Cerebellar cortex (tissue), 1 donor: ENCODE measurements at regions not wholly inside any gene's neighbourhood (a gene's known extent, or its start where the extent isn't known, plus 50 kb on each side); places are given as distances from the start of the nearest gene placed in this dataset.
"Not testable (repeated sequence)": the region's sequence is repeated elsewhere in the genome, so short reads cannot be mapped to it uniquely, and the experiment has no call there.

Experiments used
- DNase-seq: peaks from one replicate; pipeline ENCODE4 v3.0.0-alpha.2; 2015; ENCODE audit warnings: low spot score

- DNase-seq = no peak
Observed at GRCh38 chr5:120999550-120999949, 535.5 kb downstream of the PRR16 start.

GRCh38 chr5:121006217-121006616 is 542.1 kb downstream of the PRR16 start:
- DNase-seq = no peak

DNA sequence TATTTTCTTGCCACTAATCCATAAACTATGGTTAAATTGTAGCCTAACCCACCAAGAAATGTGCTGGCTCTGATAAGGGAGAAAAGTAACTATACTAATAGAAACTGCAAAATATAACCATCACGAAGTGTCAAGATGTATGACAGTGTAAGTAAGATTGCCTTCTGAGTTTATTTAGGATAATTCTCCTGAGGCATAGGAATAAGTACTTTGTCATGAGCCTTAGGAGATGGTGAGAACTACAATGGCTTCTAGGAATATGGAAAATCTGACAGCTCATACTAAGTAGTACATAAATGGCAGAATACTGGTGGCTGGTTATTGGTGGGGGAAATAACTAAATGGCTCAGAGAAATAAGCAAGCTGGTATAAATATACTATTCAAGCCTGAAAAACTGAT is 543.9 kb downstream of the PRR16 start:
- no peak for DNase-seq

DNA sequence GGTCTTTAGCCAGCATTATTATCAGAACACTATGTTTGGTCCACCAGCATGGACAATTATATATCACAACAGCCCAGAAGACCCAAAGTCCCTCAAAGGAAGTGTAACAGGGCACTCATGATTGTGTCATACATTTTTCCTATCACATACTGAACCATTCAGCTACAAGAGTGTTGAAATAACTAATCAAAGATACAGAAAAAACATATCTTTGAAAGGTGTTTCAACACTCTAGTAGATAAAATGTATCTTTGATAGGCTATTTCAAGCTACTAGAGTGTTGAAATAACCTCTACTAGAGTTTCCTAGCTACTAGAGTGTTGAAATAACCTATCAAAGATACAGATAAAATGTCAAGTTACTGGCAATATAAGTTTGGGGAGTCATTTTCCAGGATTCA is 545.0 kb downstream of the PRR16 start:
- no peak for DNase-seq

GRCh38 chr5:121018004-121018403 is 553.9 kb downstream of the PRR16 start:
- no peak for DNase-seq

- no peak for DNase-seq
Observed at GRCh38 chr5:121019106-121019505, 555.0 kb downstream of the PRR16 start.

DNA sequence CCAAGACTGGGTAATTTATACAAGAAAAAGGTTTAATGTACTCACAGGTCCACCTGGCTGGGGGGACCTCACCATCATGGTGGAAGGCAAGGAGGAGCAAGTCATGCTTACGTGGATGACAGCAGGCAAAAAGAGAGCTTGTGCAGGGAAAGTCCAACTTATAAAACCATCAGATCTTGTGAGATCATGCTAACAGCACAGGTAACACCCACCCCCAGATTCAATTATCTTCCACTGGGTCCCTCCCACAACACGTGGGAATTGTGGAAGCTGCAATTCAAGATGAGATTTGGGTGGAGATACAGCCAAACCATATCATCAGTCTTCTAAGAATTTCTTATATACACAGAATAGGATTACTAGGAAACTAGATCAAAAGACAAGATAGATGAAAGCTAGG is 555.6 kb downstream of the PRR16 start:
- no peak for DNase-seq

GRCh38 chr5:121021681-121022080 is 557.6 kb downstream of the PRR16 start:
- no peak for DNase-seq

- no peak for DNase-seq
Observed at GRCh38 chr5:121024416-121025311, 560.6 kb downstream of the PRR16 start.

DNA sequence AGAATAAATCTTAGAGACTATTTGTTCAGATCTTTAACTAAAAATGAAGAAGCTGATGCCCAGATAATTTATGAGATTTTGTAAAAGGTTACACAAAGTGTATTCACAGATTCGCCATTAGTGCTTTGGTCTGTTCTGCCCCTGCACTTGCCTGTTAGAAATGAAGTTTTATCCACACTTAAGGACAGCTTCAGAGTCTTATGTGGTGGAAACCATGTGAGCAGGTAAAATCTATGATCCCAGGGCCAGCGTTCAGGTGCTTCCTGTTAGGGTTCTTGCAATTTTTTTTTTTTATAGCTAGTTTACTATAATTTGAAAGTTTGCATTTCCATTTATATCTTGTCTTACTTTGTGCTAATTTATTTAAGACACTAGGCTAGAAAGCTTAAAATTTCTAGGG is 561.6 kb downstream of the PRR16 start:
- no peak for DNase-seq

DNA sequence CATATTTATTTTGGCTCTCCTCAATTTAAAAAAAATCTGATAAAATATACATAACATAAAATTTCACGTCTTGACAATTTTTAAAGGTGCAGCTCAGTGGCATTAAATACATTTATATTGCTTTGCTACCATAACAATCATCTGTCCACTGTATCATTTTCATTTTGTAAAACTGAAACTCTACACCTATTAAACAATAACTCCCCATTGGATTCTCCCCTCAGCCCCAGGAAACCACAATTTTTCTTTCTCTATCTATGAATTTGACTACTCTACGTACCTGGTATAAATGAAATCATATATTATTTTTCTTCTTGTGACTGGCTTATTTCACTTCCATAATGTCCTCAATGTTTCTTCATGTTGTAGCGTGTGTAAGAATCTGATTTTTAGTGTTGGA is 563.5 kb downstream of the PRR16 start:
- no peak for DNase-seq

- DNase-seq = no peak
Observed at GRCh38 chr5:121029536-121030245, 565.6 kb downstream of the PRR16 start.

DNA sequence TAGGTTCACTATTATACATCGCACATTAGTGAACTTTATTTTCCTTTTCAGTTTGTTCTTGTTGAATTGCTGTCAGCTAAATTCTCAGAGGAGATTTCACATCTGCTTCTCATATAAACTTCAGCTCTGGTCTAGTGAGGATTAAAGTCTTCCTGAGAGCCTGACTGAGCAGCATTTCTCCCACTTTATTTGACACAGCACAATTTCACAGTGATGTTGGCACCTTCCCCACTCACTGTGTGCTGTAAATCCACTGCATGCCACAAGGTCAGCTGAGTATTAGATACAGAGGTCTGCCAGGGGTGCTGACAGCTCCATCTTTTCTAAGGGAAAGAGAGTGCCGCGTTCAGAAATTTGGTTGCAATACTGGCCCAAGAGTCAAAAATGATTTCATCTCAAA is 567.4 kb downstream of the PRR16 start:
- DNase-seq = no peak

DNA sequence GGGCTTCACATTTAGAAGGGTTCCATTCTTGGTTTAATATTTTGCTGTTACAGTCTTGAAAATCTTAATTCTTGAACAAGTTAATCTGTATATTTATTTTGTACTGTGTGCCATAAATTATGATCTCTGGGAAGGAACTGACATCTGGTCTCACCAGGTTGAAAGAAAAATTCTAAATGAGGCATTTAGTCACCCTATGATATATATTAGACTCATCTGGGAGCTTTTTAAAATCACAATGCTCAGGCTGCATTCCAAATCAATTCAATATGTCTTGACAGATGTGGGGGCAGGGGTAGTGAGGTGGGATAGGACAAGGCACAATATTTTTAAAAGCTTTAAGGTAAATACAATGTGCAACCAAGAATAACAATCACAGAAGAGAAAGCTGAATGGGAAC is 569.2 kb downstream of the PRR16 start:
- DNase-seq = no peak

- no peak for DNase-seq
Observed at GRCh38 chr5:121038438-121038837, 574.3 kb downstream of the PRR16 start.

- DNase-seq = no peak
Observed at GRCh38 chr5:121049971-121050370, 585.9 kb downstream of the PRR16 start.

DNA sequence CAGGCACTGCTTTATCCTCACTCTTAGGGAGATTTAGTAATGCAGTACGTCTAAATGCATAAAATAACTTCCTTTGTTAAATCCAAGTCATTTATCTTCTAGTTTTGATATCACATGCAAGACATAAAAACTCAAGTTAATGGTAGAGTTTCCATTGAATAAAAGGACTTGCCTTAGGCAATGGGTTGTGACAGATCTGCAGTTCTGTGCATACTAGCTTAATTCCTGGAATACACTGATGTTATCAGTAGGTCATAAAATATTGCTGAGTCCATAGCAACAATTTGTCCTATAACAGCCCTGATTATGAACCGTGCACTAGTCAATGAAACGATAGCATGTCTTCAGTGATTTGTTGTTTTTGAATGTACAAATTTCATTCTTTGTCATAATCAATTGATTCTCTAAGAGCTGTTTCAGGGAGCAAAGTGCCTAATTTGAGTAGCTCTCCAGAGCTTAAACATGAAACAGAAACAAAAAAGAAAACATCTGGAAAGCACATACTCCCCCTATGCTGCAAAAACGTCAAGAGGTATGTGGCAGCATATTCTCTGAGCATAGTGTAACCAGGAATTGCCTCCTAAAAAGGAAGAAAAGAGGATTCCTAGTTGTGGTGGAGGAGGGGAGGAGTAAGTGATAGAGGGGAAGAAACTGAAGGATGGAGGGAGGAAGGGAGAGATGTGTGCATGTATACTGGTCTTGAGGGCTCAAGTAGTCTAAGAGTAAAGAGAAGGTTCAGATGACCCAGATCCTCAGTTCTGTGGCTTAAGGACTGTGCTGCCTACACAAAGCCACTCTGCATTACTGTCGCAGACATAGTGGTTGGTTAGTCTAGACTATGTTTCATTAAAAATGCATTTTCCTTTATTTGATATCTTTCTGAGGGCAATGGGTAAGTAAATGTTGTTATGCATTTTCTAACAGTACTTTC is 589.2 kb downstream of the PRR16 start:
- DNase-seq = no peak

- no peak for DNase-seq
Observed at GRCh38 chr5:121055586-121055985, 591.5 kb downstream of the PRR16 start.

- not testable (repeated sequence) for DNase-seq
Observed at GRCh38 chr5:121064241-121064640, 600.1 kb downstream of the PRR16 start.

DNA sequence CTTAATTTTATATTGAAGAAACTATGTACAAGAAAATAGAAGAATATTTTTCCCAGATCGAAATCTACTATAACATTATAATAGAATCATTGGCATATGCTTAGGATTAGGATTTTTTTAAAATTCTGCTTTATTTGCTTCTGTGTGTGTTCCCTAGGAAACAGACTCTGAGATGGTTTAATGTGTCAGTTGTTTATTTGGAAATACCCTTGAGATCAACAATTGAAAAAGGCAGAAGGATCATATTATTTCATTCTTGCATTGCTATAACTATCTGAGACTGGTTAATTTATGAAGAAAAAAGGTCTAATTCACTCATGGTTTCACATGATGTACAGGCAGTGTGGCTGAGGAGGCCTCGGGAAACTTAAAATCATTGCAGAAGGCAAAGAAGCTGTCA is 622.6 kb downstream of the PRR16 start:
- DNase-seq = no peak

DNA sequence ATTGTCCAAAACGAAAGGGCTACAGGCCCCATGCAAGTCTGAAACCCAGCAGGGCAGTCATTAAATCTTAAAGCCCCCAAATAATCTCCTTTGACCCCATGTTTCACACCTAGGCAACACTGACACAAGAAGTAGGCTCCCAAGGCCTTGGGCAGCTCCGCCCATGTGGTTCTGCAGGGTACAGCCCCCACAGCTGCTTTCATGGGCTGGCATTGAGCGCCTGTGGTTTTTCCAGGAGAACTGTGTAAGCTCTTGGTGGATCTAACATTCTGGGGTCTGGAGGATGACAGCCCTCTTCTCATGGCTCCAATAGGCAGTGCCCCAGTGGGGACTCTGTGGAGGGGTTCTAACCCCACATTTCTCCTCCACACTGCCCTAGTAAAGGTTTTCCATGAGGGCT is 623.5 kb downstream of the PRR16 start:
- DNase-seq = no peak

GRCh38 chr5:121088341-121088740 is 624.2 kb downstream of the PRR16 start:
- no peak for DNase-seq
